GM23338 (cell line): ENCODE measurements at regions not wholly inside any gene's neighbourhood (a gene's known extent, or its start where the extent isn't known, plus 50 kb on each side); places are given as distances from the start of the nearest gene placed in this dataset.

ENCODE experiments used
- ATAC-seq: fragments of 200-7000 bp; cut with Tn5 transposase; 3 replicates; pipeline ENCODE4 v1.9.1; 2020
- DNase-seq: peaks from one replicate; pipeline ENCODE4 v3.0.0-alpha.2; 2015; ENCODE audit warnings: low spot score
- H2AFZ ChIP-seq: fragments of 200-600 bp; sonication (generic); 2 replicates; pipeline ENCODE4 v1.8.0; 2016; ENCODE audit warnings: antibody characterized with exemption, mild to moderate bottlenecking, moderate library complexity
- H3F3A ChIP-seq: fragments of 200-600 bp; sonication (generic); replicated peaks from 2 replicates; pipeline ENCODE4 v1.8.0; 2017; ENCODE audit warnings: antibody characterized with exemption, mixed run types, low read depth
- H3K27ac ChIP-seq: fragments of 200-600 bp; sonication (generic); 2 replicates; pipeline ENCODE4 v1.6.1; 2016; ENCODE audit warnings: low read depth
- H3K27me3 ChIP-seq: fragments of 200-600 bp; sonication (generic); 2 replicates; pipeline ENCODE4 v1.8.0; 2016; ENCODE audit warnings: mild to moderate bottlenecking, mixed run types, moderate library complexity; ENCODE audit not compliant: insufficient read depth
- H3K36me3 ChIP-seq: fragments of 200-600 bp; sonication (generic); 2 replicates; pipeline ENCODE4 v1.8.0; 2016; ENCODE audit warnings: mild to moderate bottlenecking; ENCODE audit not compliant: insufficient read depth
- H3K4me1 ChIP-seq: fragments of 200-600 bp; sonication (generic); 2 replicates; pipeline ENCODE4 v1.8.0; 2016; ENCODE audit warnings: mild to moderate bottlenecking, moderate library complexity; ENCODE audit not compliant: insufficient read depth
- H3K4me2 ChIP-seq: fragments of 200-600 bp; sonication (generic); 2 replicates; pipeline ENCODE4 v1.7.1; 2017; ENCODE audit warnings: mixed run types
- H3K4me3 ChIP-seq: fragments of 200-600 bp; sonication (generic); 2 replicates; pipeline ENCODE4 v1.6.1; 2016; ENCODE audit warnings: mixed run types
- H3K79me2 ChIP-seq: fragments of 200-600 bp; sonication (generic); replicated peaks from 2 replicates; pipeline ENCODE4 v1.8.0; 2017; ENCODE audit warnings: mild to moderate bottlenecking; ENCODE audit not compliant: insufficient read depth
- H3K9me2 ChIP-seq: fragments of 200-600 bp; sonication (generic); 2 replicates; pipeline ENCODE4 v1.8.0; 2017; ENCODE audit not compliant: insufficient read depth
- H4K20me1 ChIP-seq: fragments of 200-600 bp; sonication (generic); replicated peaks from 2 replicates; pipeline ENCODE4 v1.8.0; 2017; ENCODE audit warnings: mild to moderate bottlenecking; ENCODE audit not compliant: insufficient read depth
- H3K27ac Mint-ChIP-seq: 2 replicates; pipeline ENCODE4 v1.8.0; 2020; ENCODE audit warnings: inconsistent platforms, mild to moderate bottlenecking, moderate library complexity, mixed read lengths
- H3K27me3 Mint-ChIP-seq: 3 replicates; pipeline ENCODE4 v1.8.0; 2022; ENCODE audit warnings: low read depth, mild to moderate bottlenecking, moderate library complexity, mixed read lengths, inconsistent platforms; ENCODE audit not compliant: insufficient read depth, poor library complexity
- H3K36me3 Mint-ChIP-seq: 3 replicates; pipeline ENCODE4 v1.8.0; 2021; ENCODE audit warnings: low read depth, mild to moderate bottlenecking, inconsistent platforms, moderate library complexity, mixed read lengths
- H3K4me1 Mint-ChIP-seq: 3 replicates; pipeline ENCODE4 v1.8.0; 2020; ENCODE audit warnings: mild to moderate bottlenecking, inconsistent platforms, mixed read lengths
- H3K4me3 Mint-ChIP-seq: 3 replicates; pipeline ENCODE4 v1.8.0; 2021; ENCODE audit warnings: moderate library complexity, mild to moderate bottlenecking, inconsistent platforms, mixed read lengths
- H3K9me3 Mint-ChIP-seq: 3 replicates; pipeline ENCODE4 v1.8.0; 2020; ENCODE audit warnings: moderate library complexity, mild to moderate bottlenecking, inconsistent platforms, mixed read lengths
- CREB1 ChIP-seq: fragments of 250-450 bp; sonication (Bioruptor Pico); IDR thresholded peaks from 2 replicates; pipeline ENCODE4 v1.5.0; 2020; ENCODE audit warnings: low read depth, mild to moderate bottlenecking, moderate library complexity
- EZH2phosphoT487 ChIP-seq: fragments of 200-600 bp; sonication (generic); IDR thresholded peaks from one replicate; pipeline ENCODE4 v1.8.1; 2018; ENCODE audit warnings: antibody characterized with exemption; ENCODE audit not compliant: unreplicated experiment
- JUNB ChIP-seq: IDR thresholded peaks from one replicate; pipeline ENCODE4 v1.6.1; 2016; ENCODE audit warnings: antibody characterized with exemption; ENCODE audit not compliant: unreplicated experiment
- NANOG ChIP-seq: IDR thresholded peaks from 2 replicates; pipeline ENCODE4 v1.6.1; 2016; ENCODE audit warnings: antibody characterized with exemption, borderline replicate concordance
- REST ChIP-seq: IDR thresholded peaks from one replicate; pipeline ENCODE4 v1.6.1; 2018; ENCODE audit warnings: antibody characterized with exemption; ENCODE audit not compliant: unreplicated experiment
- ZNF331 ChIP-seq: fragments of 250-450 bp; sonication (Bioruptor Pico); IDR thresholded peaks from 2 replicates; pipeline ENCODE4 v1.5.0; 2020; ENCODE audit warnings: low read depth, mild to moderate bottlenecking, moderate library complexity
- ZNF462 ChIP-seq: fragments of 250-450 bp; sonication (Bioruptor Pico); IDR thresholded peaks from 2 replicates; pipeline ENCODE4 v1.5.0; 2020; ENCODE audit warnings: mild to moderate bottlenecking, moderate library complexity

- TF ChIP-seq REST (no peak), EZH2phosphoT487 (no peak)
Measured at GRCh38 chrX:42023122-42023521, 99.8 kb upstream of the CASK start (continued).

- Histone ChIP-seq H3K36me3 (no peaks in the 10 kb centered on the region), H3K4me1 (no peaks in the 10 kb centered on the region), H4K20me1 (no peaks in the 10 kb centered on the region), H3K4me2 (no peak overlapping the region), H3K79me2 (no peaks in the 10 kb centered on the region), H3K27me3 (no peaks in the 10 kb centered on the region), H3F3A (no peaks in the 10 kb centered on the region), H3K27ac (no peak overlapping the region), H3K4me3 (no peak overlapping the region), H3K9me2 (no peaks in the 10 kb centered on the region), H2AFZ (no peak overlapping the region)
- Mint-ChIP-seq H3K36me3 (no peaks in the 10 kb centered on the region), H3K27ac (no peak overlapping the region), H3K9me3 (no peaks in the 10 kb centered on the region), H3K4me1 (no peaks in the 10 kb centered on the region), H3K27me3 (no peaks in the 10 kb centered on the region), H3K4me3 (no peak overlapping the region)
- TF ChIP-seq ZNF462 (CRISPR knock-in tag) (no peak), NANOG (no peak), JUNB (no peak), REST (no peak), CREB1 (CRISPR knock-in tag) (no peak), ZNF331 (CRISPR knock-in tag) (no peak)
- DNase-seq (no peak), ATAC-seq (no peak)
Measured at GRCh38 chrX:42022158-42022557, 98.8 kb upstream of the CASK start.
